GM19035 (cell line): ENCODE measurements at regions not wholly inside any gene's neighbourhood (a gene's known extent, or its start where the extent isn't known, plus 50 kb on each side); places are given as distances from the start of the nearest gene placed in this dataset.

ENCODE experiments used
- ATAC-seq: cut with Tn5 transposase; IDR thresholded peaks from one replicate; pipeline ENCODE4 v1.9.1; 2021; ENCODE audit not compliant: unreplicated experiment

GRCh38 chr13:80040196-80040980 is 300.5 kb downstream of the SPRY2 start:
- ATAC-seq: no peak

GRCh38 chr13:80039000-80039399 is 301.9 kb downstream of the SPRY2 start:
- ATAC-seq: peak; percentile 52

GRCh38 chr13:80038371-80038770 is 302.6 kb downstream of the SPRY2 start:
- no peak for ATAC-seq

- ATAC-seq: peak; percentile 74
Observed at GRCh38 chr13:80037505-80037888, 303.4 kb downstream of the SPRY2 start.

GRCh38 chr13:80036845-80037504 is 304.0 kb downstream of the SPRY2 start:
- peak; percentile 59 for ATAC-seq

DNA sequence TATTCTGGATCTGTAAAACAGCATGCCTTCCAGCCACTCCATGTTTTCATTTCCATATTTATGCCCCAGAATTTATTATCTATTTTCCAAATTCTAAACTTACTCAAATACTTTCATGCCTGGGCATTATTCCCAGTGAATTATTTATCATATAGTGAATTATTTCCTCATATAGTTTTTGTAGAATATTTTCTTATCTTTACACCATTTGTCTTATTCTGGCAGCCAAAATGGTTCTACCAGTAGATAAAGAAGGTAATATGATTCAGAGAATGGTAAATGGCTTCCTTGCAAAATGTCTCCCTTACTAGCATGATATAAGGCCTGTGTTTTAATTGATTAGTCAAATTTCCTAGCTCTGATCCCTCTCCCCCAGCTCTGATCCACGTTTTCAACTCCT is 305.8 kb downstream of the SPRY2 start:
- ATAC-seq: no peak

GRCh38 chr13:80033951-80034350 is 307.0 kb downstream of the SPRY2 start:
- ATAC-seq: no peak

- no peak for ATAC-seq
Observed at GRCh38 chr13:80033286-80033685, 307.6 kb downstream of the SPRY2 start.

DNA sequence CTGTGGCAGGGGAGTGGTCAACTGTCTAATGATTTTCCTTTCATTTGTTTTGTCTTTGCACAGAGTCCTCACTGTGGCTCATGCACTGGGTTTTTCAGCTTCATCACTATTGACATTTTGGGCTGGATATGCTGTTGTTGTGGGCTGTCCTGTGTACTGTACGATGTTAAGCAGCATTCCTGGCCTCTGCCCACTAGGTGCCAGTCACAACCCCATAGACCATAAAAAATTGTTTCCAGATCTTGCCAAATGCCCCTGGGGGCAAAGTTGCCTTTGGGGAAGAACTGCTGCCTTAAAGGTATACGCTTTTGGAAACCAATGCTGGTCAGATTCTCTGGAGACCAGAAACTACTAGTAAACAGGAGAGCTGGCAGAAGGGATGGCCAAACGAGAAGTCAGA is 310.4 kb downstream of the SPRY2 start:
- ATAC-seq: no peak

GRCh38 chr13:80029170-80029569 is 311.8 kb downstream of the SPRY2 start:
- ATAC-seq: no peak

DNA sequence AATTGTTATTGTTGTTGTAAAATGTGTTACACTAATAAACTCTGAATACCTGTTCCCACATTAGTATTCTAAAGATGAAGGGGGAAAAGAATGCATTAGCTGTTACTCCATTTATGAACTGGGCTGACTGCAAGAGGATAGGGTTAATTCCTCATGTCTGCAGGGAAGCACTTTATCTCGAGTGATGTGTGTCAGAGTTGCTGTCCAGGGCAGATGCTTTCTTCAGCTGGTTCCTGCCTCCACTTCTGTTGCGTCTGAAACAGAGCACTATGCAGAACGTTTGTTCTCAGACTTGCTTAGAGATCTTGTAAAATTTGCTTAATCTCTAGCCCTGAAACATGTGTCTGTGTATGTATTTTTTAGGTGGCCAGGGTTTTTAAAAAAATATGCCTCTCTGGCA is 318.8 kb downstream of the SPRY2 start:
- ATAC-seq: no peak

DNA sequence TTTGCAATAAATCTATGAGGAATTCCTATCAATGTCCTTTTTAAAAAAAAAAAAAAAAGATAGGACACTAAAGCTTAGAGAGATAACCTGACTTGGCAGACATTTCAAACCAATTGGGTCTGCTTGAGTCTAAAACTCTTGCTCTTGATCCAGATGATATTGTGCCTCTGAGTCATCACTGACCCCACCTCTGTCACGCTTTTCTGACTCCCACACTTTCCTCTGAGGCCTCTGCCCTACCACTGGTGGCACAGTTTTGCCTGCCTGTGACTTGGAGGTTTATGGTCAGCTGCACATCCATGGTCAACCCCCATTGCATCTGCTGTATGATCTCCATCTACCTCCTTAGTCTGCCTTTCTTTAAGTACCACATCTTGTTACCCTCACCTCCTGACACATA is 328.7 kb downstream of the SPRY2 start:
- no peak for ATAC-seq

GRCh38 chr13:80011448-80012212 is 329.3 kb downstream of the SPRY2 start:
- no peak for ATAC-seq

GRCh38 chr13:80010846-80011245 is 330.1 kb downstream of the SPRY2 start:
- ATAC-seq: no peak

DNA sequence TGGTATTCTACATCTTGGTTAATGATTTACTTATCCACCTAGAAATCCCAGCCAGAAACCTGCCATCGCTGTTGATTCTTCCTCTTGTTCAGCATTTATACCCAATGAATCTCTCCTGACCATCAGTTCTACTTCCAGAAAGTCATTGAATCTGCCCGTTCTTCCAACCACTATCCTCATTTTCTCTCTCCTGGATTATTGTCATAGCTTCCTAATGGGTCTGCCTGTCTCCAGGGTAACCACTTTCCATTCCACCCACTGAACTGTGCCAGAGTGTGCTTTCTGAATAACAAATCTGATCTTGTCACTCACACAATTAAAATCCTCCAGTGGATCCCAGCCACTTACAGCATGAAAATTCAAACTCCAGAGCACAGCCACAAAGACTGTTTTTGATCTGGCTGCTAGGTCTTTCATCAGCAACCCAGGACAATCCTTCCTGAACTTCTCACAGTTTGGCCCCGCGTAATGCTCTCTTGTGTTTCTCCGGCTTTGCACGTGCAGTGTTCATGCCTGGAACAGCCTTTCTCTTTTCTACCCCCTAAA is 330.6 kb downstream of the SPRY2 start:
- no peak for ATAC-seq

- no peak for ATAC-seq
Observed at GRCh38 chr13:80009760-80010159, 331.2 kb downstream of the SPRY2 start.

GRCh38 chr13:80006940-80007339 is 334.0 kb downstream of the SPRY2 start:
- no peak for ATAC-seq

- no peak for ATAC-seq
Observed at GRCh38 chr13:80001510-80001842, 339.4 kb downstream of the SPRY2 start.

- no peak for ATAC-seq
Observed at GRCh38 chr13:80000684-80001509, 340.0 kb downstream of the SPRY2 start.

- no peak for ATAC-seq
Observed at GRCh38 chr13:79999601-80000000, 341.3 kb downstream of the SPRY2 start.

- no peak for ATAC-seq
Observed at GRCh38 chr13:79998381-79998880, 342.5 kb downstream of the SPRY2 start.
